Stimulated activated CD4-positive, alpha-beta T cell treated with anti-CD3 and anti-CD28 coated beads, Interleukin-2, amount 100 ng/mL, for 48 hours (primary cell): ENCODE measurements at regions not wholly inside any gene's neighbourhood (a gene's known extent, or its start where the extent isn't known, plus 50 kb on each side); places are given as distances from the start of the nearest gene placed in this dataset.

Experiments
- DNase-seq, 2 donors: peaks; one replicate each; pipeline ENCODE4 v3.0.0-alpha.2; 2020

GRCh38 chr4:104682311-104682710 lies 187.6 kb upstream of the CXXC4 start:
- DNase-seq, result no peak

GRCh38 chr4:104693601-104694201 lies 199.0 kb upstream of the CXXC4 start:
- DNase-seq, result no peak

GRCh38 chr4:104716584-104716983 lies 221.9 kb upstream of the CXXC4 start:
- DNase-seq, result no peak

GRCh38 chr4:104719539-104720230 lies 225.0 kb upstream of the CXXC4 start:
- DNase-seq, result no peak

GRCh38 chr4:104722467-104722866 lies 227.8 kb upstream of the CXXC4 start:
- no peak for DNase-seq

GRCh38 chr4:104726002-104726401 lies 231.3 kb upstream of the CXXC4 start:
- DNase-seq, result no peak

GRCh38 chr4:104727643-104728042 lies 232.9 kb upstream of the CXXC4 start:
- no peak for DNase-seq

GRCh38 chr4:104728380-104729122 lies 233.9 kb upstream of the CXXC4 start:
- no peak for DNase-seq

GRCh38 chr4:104732766-104733165 lies 238.1 kb upstream of the CXXC4 start:
- no peak for DNase-seq

- no peak for DNase-seq
These were observed 240.5 kb upstream of the CXXC4 start for GRCh38 chr4:104735174-104735573.

GRCh38 chr4:104740161-104740560 lies 245.5 kb upstream of the CXXC4 start:
- no peak for DNase-seq

GRCh38 chr4:104743215-104743653 lies 248.5 kb upstream of the CXXC4 start:
- DNase-seq, result no peak

- DNase-seq, result no peak
These were observed 252.9 kb upstream of the CXXC4 start for GRCh38 chr4:104747635-104748034.

- no peak for DNase-seq
These were observed 254.4 kb upstream of the CXXC4 start for GRCh38 chr4:104749062-104749461.

GRCh38 chr4:104750008-104750407 lies 255.3 kb upstream of the CXXC4 start:
- no peak for DNase-seq

- DNase-seq, result no peak
These were observed 256.8 kb upstream of the CXXC4 start for GRCh38 chr4:104751468-104751867.

GRCh38 chr4:104752337-104752736 lies 257.6 kb upstream of the CXXC4 start:
- no peak for DNase-seq

- DNase-seq, result no peak
These were observed 262.1 kb upstream of the CXXC4 start for GRCh38 chr4:104756837-104757236.

GRCh38 chr4:104758574-104758973 lies 263.9 kb upstream of the CXXC4 start:
- DNase-seq, result no peak

GRCh38 chr4:104763554-104764222 lies 269.0 kb upstream of the CXXC4 start:
- no peak for DNase-seq

- no peak for DNase-seq
These were observed 272.0 kb upstream of the CXXC4 start for GRCh38 chr4:104766676-104767075.

GRCh38 chr4:104772849-104773248 lies 278.2 kb upstream of the CXXC4 start:
- DNase-seq, result no peak

GRCh38 chr4:104795264-104795939 lies 300.7 kb upstream of the CXXC4 start:
- DNase-seq, result no peak
